Left ventricle myocardium superior (tissue), 1 donor: ENCODE measurements at regions not wholly inside any gene's neighbourhood (a gene's known extent, or its start where the extent isn't known, plus 50 kb on each side); places are given as distances from the start of the nearest gene placed in this dataset.

Experiments
- ATAC-seq: fragments of 200-7000 bp; cut with Tn5 transposase; one replicate; pipeline ENCODE4 v1.9.1; 2020; ENCODE audit warnings: mild to moderate bottlenecking, moderate library complexity
- DNase-seq: peaks from one replicate; pipeline ENCODE4 v3.0.0-alpha.2; 2020
- intact Hi-C: fragments of 100-400 bp; cut with micrococcal nuclease; formaldehyde crosslinking; loops from one replicate; pipeline ENCODE4 v1.11.0; 2022
- donor health status: DM: no; HTN: yes; CAD: no; lungs with severe emphysema.

DNA sequence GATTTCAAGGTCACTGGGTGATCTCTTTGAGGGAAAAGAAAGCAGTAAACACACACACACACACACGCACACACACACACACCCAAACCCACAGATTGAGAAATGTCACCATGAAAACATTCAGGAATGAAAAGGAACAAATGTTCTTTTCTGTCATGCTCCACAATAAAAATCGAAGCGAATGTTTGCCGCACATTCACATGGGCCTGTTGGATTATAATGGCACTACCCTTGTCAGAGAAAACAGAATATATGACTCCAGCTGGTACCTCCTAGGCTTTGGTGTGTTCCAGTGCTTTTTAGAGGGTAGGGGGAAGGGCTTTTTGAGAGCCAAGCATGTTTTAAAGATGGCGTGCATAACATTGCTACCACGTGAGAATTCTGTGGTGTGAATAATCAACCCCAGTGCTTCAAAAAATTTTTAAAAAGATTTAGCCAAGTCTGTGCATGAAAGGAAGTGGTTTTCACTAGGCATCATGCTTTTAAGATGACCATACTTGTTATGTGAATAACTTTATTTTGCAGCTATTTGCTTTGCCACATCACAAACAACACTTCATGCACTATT, 120.8 kb upstream of the ZNF608 start:
- ATAC-seq (no peak), DNase-seq (no peak)
- intact Hi-C loops, result no loop called here

DNA sequence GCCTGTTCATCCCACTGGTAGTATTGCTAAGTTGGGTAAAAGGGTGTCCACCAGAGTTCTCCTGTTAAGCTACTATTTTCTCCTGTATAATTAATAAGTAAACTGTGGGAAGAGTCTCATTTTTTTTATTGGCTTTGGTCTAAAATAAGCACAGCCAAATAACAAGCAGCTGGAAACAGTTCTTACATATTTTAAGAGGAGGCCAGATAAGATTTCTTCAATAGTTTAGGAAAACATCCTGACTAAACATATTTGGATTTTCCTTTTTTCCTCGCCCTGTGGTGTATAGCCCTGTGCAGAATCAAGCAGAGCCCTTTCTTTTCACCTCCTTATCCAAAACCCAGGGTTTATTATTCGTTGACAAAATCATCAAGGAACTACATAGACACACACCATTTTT, 122.2 kb upstream of the ZNF608 start:
- peak; percentile 60 for ATAC-seq
- intact Hi-C loops, result no loop called here
- DNase-seq, result no peak

DNA sequence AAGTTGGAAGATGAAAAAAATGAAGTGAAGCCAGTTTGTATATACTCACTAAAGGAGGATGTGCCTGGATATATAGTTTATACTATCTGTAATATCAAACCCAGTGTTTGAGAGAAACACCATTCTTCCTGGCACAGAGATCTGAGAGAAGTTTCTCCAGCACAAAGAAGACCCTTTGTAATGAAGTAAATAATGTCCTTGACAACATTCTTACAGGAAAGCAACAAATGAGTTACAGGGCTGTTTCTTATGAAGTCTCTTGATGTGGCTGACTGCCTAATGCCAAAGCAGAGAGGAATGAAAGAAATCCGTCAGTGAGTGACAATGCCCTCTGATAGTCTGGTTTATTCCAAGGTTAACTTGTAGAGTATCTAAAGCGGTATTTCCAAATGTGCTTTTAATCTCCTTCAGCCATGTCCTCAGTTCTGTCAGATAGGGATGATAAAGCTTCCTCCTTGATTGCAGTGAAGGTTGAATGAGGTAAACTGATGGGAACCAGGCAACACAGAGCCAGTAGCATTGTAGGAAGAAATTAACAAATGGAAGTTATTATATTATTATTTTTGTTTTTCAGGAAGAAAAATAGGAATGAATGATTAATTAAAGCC, 123.1 kb upstream of the ZNF608 start:
- intact Hi-C loops, result no loop called here
- ATAC-seq, result no peak

DNA sequence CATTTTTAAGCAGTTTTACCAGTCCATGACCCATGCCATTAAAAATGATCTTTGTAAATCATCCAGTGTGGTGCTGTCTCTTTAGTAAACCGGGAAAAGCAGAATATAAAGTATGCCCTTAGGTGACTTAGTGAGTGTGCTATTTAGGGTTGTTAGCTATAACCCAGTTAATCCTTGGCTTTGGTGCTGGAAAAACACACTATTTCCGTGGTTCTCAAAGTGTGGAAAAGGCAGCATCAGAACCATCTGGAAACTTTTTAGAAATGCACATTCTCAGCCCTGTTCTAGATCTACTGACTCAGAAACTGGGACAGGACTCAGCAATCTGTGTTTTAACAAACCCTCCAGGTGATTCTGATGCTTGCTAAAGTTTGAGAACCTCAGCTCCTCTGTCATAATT, 123.6 kb upstream of the ZNF608 start:
- peak; percentile 51 for ATAC-seq

More for the DNA sequence above, 123.1 kb upstream of the ZNF608 start:
- no peak for DNase-seq

DNA sequence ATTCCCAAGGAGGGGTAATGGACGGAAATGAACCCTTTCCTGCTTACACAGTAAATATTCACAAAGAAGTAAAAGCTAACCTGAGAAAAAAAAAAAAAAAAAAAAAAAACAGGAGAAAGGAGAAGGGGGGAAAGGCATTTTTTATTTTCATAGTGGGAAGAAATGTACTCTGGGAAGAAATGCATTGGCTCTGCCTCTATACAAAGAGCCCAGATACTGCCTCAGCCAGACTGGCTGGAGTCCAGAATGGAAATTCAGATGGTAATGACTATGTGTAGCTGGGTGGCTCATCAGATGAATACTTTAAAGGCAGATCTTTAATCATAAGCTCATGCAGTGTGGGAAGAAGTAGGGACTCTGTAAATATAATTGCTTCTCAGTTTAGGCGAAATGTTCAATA, 124.9 kb upstream of the ZNF608 start:
- DNase-seq (no peak), ATAC-seq (no peak)
- intact Hi-C loops, result no loop called here

More for the DNA sequence above, 123.6 kb upstream of the ZNF608 start:
- no peak for DNase-seq
- intact Hi-C loops, result no loop called here

DNA sequence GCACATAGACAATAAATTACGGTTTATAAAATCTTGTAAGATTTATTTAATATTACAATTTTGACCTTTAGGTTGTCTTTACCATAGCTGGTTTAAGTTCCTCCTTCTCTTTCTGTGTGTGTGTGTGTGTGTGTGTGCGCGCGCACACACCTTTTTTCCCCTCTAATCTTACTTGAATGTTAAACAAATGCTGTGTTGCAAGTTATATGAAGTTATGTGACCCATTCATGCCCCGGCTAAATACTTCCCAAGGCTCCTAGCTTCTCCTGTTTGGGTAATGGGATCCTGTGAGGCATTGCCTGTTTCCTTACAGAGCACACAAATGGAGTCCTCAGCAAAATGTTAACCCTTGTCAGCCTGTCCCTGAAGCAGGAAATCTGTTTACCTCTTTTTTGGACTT, 125.6 kb upstream of the ZNF608 start:
- ATAC-seq (no peak), DNase-seq (no peak)
- intact Hi-C loops, result no loop called here

DNA sequence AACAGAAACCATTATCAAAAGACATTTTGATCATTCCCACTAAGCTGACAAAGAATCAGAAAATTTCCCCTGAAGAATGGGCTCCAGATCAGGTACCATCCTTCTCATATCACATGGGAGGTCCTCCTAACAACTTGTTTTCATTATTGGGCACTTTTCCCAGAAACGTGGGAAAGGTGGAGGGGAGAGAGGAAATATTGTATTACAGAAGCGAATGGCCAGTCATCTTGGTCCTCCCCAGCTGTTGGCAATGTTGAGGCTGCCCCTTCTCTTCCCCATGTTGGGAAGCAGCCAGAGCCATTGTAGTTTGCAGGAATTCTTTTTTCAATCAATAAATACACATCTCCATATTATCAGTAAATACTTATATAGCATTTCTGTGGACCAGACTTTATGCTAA, 126.2 kb upstream of the ZNF608 start:
- DNase-seq, result no peak
- intact Hi-C loops, result no loop called here
- ATAC-seq, result no peak

DNA sequence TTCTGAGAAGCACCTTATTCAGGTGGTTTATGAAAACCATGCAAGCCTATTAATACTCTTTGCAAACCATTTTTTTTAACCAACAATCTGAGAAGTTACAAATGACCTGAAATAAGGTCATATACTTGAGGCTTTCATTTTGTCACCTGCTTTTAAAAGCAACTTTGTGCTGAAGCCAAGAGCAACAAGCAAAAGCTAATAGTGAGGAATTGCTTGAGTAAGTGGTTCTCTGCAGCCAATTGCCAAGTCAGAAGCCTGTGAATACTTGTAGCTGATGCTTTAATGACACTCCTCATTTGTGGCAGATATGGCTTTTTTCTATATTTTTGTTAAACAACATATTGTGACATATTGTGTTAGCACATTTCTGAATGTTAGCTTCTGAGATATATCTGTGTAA, 126.7 kb upstream of the ZNF608 start:
- no peak for DNase-seq
- no peak for ATAC-seq
- intact Hi-C loops, result no loop called here

DNA sequence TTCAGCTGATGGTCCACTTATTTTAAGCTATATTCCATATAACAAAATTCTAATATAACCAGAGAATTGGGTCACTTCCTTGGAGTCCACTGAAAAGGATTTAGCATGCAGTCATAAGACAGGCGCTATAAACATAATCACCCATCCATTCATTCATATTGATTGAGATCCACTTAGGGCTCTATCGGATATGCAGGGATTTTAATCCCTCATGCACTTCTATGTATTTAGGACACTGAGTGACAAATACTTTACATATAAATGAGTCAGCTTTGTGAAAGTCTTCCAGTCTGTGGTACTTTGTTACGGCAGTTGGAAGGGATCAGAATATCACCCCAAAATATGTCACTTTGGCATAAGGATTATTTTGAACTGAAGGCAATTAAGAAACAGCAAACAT, 127.3 kb upstream of the ZNF608 start:
- DNase-seq (no peak), ATAC-seq (no peak)
- intact Hi-C loops, result no loop called here

DNA sequence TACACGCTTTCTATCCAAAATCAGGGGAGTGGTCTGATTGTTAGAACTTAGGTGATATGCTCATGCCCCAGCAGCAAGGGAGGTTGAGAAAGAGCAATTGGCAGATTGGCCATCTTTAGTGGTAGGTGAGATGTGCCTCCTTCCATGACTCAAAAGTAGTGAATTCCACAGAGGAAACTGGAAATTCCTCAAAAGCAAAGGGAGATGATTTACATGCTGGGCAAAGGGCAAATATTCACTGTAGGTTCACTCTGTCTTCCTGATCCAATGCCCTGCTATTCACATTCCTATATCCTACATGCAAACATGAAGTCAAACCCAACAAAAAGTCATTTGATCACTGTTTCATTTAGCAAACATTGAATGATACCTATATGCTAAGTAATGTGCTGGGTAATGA, 130.1 kb upstream of the ZNF608 start:
- intact Hi-C loops, result no loop called here
- no peak for ATAC-seq

DNA sequence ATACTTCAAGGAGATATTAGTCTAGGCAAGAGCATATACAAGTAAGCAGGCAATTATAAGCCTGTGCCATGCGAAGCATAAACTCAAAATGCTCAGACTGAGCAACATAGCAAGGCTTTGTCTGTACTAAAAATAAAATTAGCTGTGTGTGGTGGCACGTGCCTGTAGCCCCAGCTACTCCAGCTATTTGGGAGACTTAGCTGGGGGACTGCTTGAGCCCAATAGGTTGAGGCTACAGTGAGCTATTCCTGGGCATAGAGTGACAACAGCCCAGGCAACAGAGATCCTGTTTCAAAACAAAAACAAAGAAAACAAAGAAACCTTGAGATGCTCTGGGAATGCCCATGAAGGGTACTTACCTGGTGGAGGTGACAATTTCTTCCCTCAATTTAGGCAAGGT, 130.5 kb upstream of the ZNF608 start:
- DNase-seq (no peak), ATAC-seq (peak; percentile 53)
- intact Hi-C loops, result no loop called here

More for the DNA sequence above, 130.1 kb upstream of the ZNF608 start:
- DNase-seq, result no peak

DNA sequence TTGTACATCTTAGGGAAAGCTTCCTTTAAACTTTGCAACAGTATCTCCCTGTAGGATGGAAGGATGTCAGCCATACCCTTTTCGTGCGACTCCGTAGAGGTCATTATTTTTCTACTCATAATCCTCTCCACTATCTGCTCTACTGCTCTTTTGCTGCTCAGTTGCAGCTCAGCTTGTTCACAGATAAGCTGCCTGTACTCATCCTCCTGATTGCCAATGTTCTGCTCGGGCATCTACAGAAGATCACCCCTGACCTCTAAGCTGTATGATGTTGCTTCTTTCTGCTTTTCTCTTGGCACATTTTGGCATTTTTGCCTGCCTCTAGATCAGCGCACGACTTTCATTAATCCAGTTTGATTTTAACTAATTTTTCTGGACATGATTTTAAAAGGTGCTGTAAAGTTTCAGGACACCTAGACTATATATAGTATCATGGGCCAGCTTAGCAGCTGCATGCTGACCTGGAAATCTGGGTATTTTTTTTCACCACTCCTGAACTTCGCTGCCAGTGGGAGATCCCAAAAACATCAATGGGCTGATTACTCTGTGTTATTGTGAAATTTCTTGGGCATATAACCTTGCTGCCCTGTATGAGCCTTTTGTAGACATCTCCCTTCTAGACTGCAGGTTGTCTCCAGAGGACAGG, 131.2 kb upstream of the ZNF608 start:
- ATAC-seq, result no peak
- intact Hi-C loops, result no loop called here
- no peak for DNase-seq

DNA sequence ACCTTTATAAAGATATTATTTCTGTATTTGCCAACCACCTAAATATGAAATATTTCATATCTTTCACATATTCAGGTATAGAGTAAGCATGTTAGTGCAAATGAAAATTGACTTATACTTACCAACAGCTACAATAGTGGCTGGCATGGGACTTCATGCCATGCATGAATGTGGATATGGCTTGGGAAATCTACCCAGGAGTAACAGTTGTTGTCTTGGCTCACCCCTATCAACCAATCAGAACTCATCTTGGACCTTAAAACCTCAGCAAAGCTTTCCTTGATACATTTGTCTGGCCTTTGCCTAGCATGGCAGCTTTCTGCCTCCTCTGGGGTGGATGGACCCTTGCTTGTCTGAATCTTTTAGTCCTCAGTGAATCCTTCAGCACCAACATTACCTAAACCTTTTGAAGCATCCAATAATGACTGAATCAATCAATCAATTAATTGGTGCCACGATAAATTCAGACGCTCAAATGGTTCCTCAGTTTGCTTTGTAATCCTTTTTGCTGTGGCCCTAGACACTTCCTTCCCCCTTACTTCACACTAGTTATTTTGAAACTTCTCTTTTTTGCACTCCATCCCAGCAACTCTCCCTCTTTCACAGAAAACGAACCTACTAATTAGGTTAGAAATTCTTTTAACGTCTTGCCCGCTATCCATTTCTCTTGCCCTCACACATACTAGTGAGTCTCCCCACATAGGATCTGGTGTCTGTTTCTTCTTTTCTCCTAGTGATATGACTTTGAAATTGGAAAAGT, 132.3 kb upstream of the ZNF608 start:
- ATAC-seq (no peak), DNase-seq (no peak)
- intact Hi-C loops, result no loop called here

DNA sequence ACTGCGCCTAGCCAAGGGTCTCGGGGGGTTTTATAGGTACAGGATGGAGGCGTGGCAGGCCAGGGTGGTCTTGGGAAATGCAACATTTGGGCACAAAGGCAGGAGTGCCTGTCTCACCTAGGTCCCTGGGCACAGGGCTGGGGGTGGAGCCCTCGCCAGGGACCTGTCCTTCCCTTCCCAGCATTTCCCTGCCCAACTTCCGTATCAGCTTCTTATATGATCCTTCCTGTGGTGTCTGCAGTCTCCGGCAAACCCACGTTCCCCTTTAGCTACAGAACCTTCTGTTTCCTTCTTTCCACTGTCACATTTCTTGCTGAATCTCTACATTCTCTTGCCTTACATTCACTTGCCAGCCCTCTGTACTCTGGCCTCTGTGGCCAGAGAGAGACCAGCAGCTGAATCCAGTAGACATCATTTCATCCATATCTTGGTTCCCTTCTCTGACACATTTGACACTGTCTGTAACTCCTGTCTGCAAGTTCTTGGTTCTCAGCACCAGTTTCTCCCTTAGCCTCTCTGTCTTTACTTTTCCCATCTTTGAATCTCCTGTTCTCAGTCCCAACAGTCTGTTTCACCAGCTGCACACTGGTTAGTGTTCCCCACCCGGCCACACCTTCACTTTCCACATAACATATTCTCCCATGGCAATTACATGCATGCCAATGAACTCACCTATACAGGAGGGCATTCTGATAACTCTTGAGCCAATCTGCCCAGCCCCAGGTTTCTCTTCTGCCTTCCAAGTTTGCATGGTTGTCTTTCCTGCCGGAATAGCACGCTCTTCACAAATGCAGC, 134.7 kb upstream of the ZNF608 start:
- ATAC-seq (peak; percentile 41), DNase-seq (no peak)
- intact Hi-C loops, result no loop called here

DNA sequence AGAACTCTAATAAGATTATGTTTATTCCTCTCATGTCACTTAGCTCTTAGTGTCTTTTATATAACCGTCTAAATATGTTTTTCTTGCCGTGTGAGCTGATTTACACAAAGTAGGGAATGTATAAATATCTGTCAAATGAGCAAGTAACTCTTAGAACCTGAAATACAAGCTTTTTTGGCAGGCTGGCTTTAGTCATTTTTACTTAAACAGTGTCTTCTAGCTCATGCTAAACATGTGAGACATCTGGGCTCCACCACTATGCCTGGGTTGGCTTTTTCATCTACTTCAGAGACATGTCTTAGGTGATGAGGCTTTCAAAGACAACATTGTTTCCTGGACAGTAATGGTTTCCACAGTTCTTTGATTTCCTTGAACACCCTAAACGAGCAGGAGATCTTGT, 137.2 kb upstream of the ZNF608 start:
- ATAC-seq, result no peak
- intact Hi-C loops, result no loop called here

DNA sequence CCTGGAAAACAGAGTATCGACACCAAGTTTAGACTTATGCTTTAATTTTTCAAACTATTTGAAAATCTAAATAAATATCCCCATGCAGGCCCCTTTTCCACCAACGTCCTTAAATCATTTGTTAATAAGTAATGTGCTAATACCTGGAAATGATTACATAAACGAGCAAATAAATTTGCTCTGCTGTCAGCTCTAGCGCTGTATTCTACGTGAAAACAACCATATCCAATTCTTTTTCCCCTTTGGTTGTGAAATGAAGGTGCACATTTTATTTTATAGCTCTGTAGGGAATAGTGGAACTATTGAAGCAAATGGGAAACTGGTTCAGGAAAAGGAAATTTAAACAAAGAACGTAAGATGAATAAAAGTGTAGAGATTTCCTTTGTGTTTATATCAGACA, 137.7 kb upstream of the ZNF608 start:
- intact Hi-C loops, result no loop called here
- no peak for ATAC-seq

More for the DNA sequence above, 137.2 kb upstream of the ZNF608 start:
- DNase-seq, result no peak

DNA sequence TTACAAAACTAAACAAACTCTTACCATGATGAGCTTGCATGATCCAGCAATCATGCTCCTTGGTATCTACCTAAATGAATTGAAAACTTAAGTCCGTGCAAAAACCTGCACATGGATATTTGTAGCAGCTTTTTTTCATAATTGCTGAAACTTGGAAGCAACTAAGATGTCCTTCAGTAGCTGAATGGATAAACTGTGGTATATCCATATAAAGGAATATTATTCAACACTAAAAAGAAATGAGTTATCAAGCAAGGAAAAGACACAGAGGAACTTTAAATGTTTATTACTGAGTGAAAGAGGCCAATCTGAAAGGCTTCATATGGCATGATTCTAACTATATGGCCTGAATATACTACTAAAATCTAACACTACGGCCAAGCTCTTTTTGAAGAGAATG, 139.1 kb upstream of the ZNF608 start:
- intact Hi-C loops, result no loop called here
- ATAC-seq (no peak), DNase-seq (no peak)

More for the DNA sequence above, 137.7 kb upstream of the ZNF608 start:
- DNase-seq, result no peak

DNA sequence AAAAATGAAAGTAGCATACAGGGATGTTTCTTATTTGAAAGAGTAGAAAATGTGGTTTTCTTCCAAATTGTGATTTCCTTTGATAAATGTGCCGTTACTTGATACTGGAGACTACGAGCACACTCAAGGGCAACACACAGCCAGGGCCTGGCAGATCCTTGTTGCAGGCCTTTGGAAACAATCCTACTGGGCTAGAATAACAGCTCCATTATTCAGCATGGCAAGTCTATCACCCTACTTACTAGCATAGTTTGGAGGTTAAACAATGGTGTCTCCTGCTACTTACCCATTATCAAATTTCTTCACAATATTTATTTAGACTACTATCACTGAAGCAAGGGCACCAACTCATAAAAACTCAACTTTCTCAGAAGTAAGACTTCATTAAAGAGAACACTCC, 140.8 kb upstream of the ZNF608 start:
- DNase-seq (no peak), ATAC-seq (no peak)
- intact Hi-C loops, result no loop called here

DNA sequence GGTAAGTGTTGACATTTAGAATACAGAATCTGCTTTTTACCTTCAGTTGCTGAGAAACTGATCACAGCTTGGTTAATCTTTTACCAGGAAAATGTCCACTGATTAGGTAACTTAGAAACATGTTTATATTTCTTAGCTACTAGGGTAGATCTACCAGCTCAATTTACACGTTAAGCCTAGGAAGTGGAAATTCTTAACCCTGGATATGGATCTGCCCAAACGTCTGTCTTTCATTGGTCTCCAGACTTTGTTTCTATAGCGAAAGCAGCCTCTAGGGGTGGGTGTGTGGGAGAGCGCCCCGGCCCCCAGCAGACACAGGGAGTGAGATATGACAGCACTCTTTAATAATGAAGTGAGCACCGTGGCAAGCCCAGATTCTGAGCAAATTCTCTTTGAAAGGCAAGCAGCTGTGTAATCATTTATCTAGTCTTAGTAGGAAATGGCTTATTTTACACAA, 141.6 kb upstream of the ZNF608 start:
- intact Hi-C loops, result no loop called here
- ATAC-seq, result no peak

More for the DNA sequence above, 141.6 kb upstream of the ZNF608 start:
- DNase-seq, result no peak
